ENCODE measurements at regions not wholly inside any gene's neighbourhood (a gene's known extent, or its start where the extent isn't known, plus 50 kb on each side); places are given as distances from the start of the nearest gene placed in this dataset.

DNA sequence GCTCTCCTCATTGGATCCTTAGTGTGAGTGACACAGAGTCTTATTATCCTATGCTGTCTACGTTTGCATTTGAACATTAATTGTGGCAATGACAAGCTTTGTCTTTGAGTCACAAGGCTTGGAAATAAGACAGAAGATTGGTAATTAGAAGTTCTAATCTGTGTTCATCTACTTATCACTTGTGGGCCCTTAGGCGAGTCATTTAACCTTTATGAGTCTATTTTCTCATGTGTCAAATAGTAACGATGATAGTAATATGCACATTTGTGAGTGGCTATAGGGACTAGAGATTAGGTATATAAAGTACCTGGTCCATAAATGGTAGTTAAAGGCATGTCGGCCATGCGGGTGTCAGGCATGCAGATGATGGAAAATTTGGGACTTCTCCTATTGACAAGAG lies 105.6 kb upstream of the NABP1 start:
- no peak for TF ChIP-seq CTCF (IDR thresholded peaks at IDR 0.05; ENCODE audit: borderline replicate concordance, extremely low read depth, low read length, poor library complexity, severe bottlenecking)
- TF ChIP-seq EZH2 (IDR thresholded peaks at IDR 0.05; ENCODE audit: borderline replicate concordance, low read depth, low read length, severe bottlenecking): no peak
